ENCODE measurements at regions not wholly inside any gene's neighbourhood (a gene's known extent, or its start where the extent isn't known, plus 50 kb on each side); places are given as distances from the start of the nearest gene placed in this dataset.

DNA sequence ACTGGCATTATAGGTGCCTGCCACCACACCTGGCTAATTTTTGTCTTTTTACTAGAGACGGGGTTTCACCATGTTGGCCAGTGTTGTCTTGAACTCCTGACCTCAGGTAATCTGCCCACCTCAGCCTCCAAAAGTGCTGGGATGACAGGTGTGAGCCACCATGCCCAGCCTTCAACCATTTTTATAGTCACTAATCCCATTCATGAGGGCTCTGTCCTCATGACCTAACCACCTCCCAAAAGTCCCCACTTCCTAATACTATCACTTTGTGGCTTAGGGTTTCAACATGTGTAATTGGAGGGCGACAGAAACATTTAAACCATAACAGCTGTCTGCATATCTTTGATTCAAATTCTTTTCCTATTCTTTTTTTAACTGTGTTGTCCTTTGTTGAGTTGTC, 229.6 kb upstream of the AGA start:
- TF ChIP-seq CTCF (IDR thresholded peaks at IDR 0.05 in 4 of 5, conservative IDR thresholded peaks at IDR 0.05 in 1 of 5) (no peak), POLR2A (IDR thresholded peaks at IDR 0.05) (no peak)

All from gastrocnemius medialis (tissue), 4 donors.